Natural killer cell treated with Interleukin-12 subunit alpha and Interleukin-12 subunit beta and Interleukin-15 and Interleukin-18, amount 100 ng/mL, for 72 hours (primary cell): ENCODE measurements at regions not wholly inside any gene's neighbourhood (a gene's known extent, or its start where the extent isn't known, plus 50 kb on each side); places are given as distances from the start of the nearest gene placed in this dataset.

Experiments
- ATAC-seq, 2 donors: fragments of 150-1000 bp; cut with Tn5 transposase in 1 of 2; sonication (Bioruptor Pico), chemical (Tn5 transposase) in 1 of 2; 2 replicates each; pipeline ENCODE4 v1.10.0; 2021
- DNase-seq: peaks from one replicate; pipeline ENCODE4 v3.0.0; 2022; ENCODE audit warnings: low spot score
- H3K27ac Mint-ChIP-seq, 2 donors: 1 replicate in 1 of 2; 2 replicates in 1 of 2; pipeline ENCODE4 v1.8.0; 2022; ENCODE audit warnings: mixed read lengths in 2 of 2, mild to moderate bottlenecking in 1 of 2, moderate library complexity in 1 of 2
- H3K27me3 Mint-ChIP-seq, 2 donors: 1 replicate in 1 of 2; 2 replicates in 1 of 2; pipeline ENCODE4 v1.8.0; 2022; ENCODE audit warnings: mixed read lengths in 2 of 2
- H3K36me3 Mint-ChIP-seq: one replicate; pipeline ENCODE4 v1.8.0; 2022; ENCODE audit warnings: mixed read lengths
- H3K4me1 Mint-ChIP-seq, 2 donors: 1 replicate in 1 of 2; 2 replicates in 1 of 2; pipeline ENCODE4 v1.8.0; 2022; ENCODE audit warnings: low read depth in 2 of 2, mixed read lengths in 2 of 2, mild to moderate bottlenecking in 1 of 2
- H3K4me3 Mint-ChIP-seq: one replicate; pipeline ENCODE4 v1.8.0; 2022; ENCODE audit warnings: mixed read lengths
- H3K9me3 Mint-ChIP-seq: 2 replicates; pipeline ENCODE4 v1.8.0; 2022; ENCODE audit warnings: mixed read lengths

- DNase-seq (no peak), ATAC-seq (no peak)
- Mint-ChIP-seq H3K4me1 (no peaks in the 10 kb centered on the region), H3K27me3 (no peaks in the 10 kb centered on the region), H3K4me3 (no peak overlapping the region), H3K36me3 (no peaks in the 10 kb centered on the region), H3K27ac (no peak overlapping the region), H3K9me3 (peaks cover 19% of the 10 kb centered on the region)
These were observed 320.8 kb downstream of the MAP2K6 start for GRCh38 chr17:69735285-69735684.

GRCh38 chr17:69743091-69743490 lies 328.6 kb downstream of the MAP2K6 start:
- no peak overlapping the region for H3K4me3 Mint-ChIP-seq
- no peaks in the 10 kb centered on the region for H3K36me3 Mint-ChIP-seq
- no peak overlapping the region for H3K27ac Mint-ChIP-seq
- peaks cover 10% of the 10 kb centered on the region for H3K9me3 Mint-ChIP-seq
- H3K27me3 Mint-ChIP-seq: no peaks in the 10 kb centered on the region
- ATAC-seq (no peak), DNase-seq (no peak)
- no peaks in the 10 kb centered on the region for H3K4me1 Mint-ChIP-seq

GRCh38 chr17:69744512-69745070 lies 330.1 kb downstream of the MAP2K6 start:
- ATAC-seq (no peak), DNase-seq (no peak)
- no peak overlapping the region for H3K4me3 Mint-ChIP-seq
- H3K4me1 Mint-ChIP-seq: no peaks in the 10 kb centered on the region
- H3K27ac Mint-ChIP-seq: no peak overlapping the region
- H3K27me3 Mint-ChIP-seq: no peaks in the 10 kb centered on the region
- peaks cover under 1% of the 10 kb centered on the region for H3K9me3 Mint-ChIP-seq
- no peaks in the 10 kb centered on the region for H3K36me3 Mint-ChIP-seq

GRCh38 chr17:69749911-69750310 lies 325.1 kb upstream of the KCNJ16 start:
- DNase-seq (no peak), ATAC-seq (no peak)
- Mint-ChIP-seq H3K4me3 (no peak overlapping the region), H3K36me3 (no peaks in the 10 kb centered on the region), H3K9me3 (peaks cover 8% of the 10 kb centered on the region), H3K27ac (no peak overlapping the region), H3K27me3 (no peaks in the 10 kb centered on the region), H3K4me1 (no peaks in the 10 kb centered on the region)

GRCh38 chr17:69757688-69758430 lies 317.2 kb upstream of the KCNJ16 start:
- no peak for ATAC-seq
- Mint-ChIP-seq H3K27ac (no peak overlapping the region), H3K4me1 (no peaks in the 10 kb centered on the region), H3K36me3 (no peaks in the 10 kb centered on the region), H3K9me3 (peaks cover 6% of the 10 kb centered on the region), H3K4me3 (no peak overlapping the region), H3K27me3 (no peaks in the 10 kb centered on the region)
- DNase-seq: no peak

GRCh38 chr17:69760562-69760961 lies 314.5 kb upstream of the KCNJ16 start:
- Mint-ChIP-seq H3K4me1 (no peaks in the 10 kb centered on the region), H3K36me3 (no peaks in the 10 kb centered on the region), H3K9me3 (peaks cover 6% of the 10 kb centered on the region), H3K27ac (no peak overlapping the region), H3K27me3 (no peaks in the 10 kb centered on the region), H3K4me3 (no peak overlapping the region)
- no peak for ATAC-seq
- DNase-seq: no peak

GRCh38 chr17:69761011-69761410 lies 314.0 kb upstream of the KCNJ16 start:
- no peak for ATAC-seq
- Mint-ChIP-seq H3K9me3 (peaks cover 6% of the 10 kb centered on the region), H3K4me1 (no peaks in the 10 kb centered on the region), H3K27ac (no peak overlapping the region), H3K27me3 (no peaks in the 10 kb centered on the region), H3K36me3 (no peaks in the 10 kb centered on the region), H3K4me3 (no peak overlapping the region)
- DNase-seq: no peak

- Mint-ChIP-seq H3K9me3 (peaks cover 6% of the 10 kb centered on the region), H3K27me3 (no peaks in the 10 kb centered on the region), H3K4me1 (no peaks in the 10 kb centered on the region), H3K27ac (no peak overlapping the region), H3K36me3 (no peaks in the 10 kb centered on the region), H3K4me3 (no peak overlapping the region)
- DNase-seq (no peak), ATAC-seq (no peak)
These were observed 313.2 kb upstream of the KCNJ16 start for GRCh38 chr17:69761767-69762321.

GRCh38 chr17:69762359-69762758 lies 312.7 kb upstream of the KCNJ16 start:
- peaks cover 6% of the 10 kb centered on the region for H3K9me3 Mint-ChIP-seq

GRCh38 chr17:69762766-69763165 lies 312.3 kb upstream of the KCNJ16 start:
- Mint-ChIP-seq H3K27ac (no peak overlapping the region), H3K9me3 (peaks cover 6% of the 10 kb centered on the region), H3K36me3 (no peaks in the 10 kb centered on the region), H3K27me3 (no peaks in the 10 kb centered on the region), H3K4me3 (no peak overlapping the region), H3K4me1 (no peaks in the 10 kb centered on the region)
- DNase-seq (no peak), ATAC-seq (no peak)

More at GRCh38 chr17:69762359-69762758, 312.7 kb upstream of the KCNJ16 start:
- Mint-ChIP-seq H3K36me3 (no peaks in the 10 kb centered on the region), H3K27ac (no peak overlapping the region), H3K4me1 (no peaks in the 10 kb centered on the region), H3K4me3 (no peak overlapping the region), H3K27me3 (no peaks in the 10 kb centered on the region)
- ATAC-seq (no peak), DNase-seq (no peak)

- ATAC-seq: no peak
- Mint-ChIP-seq H3K9me3 (peaks cover 4% of the 10 kb centered on the region), H3K4me3 (no peak overlapping the region), H3K4me1 (no peaks in the 10 kb centered on the region), H3K27me3 (no peaks in the 10 kb centered on the region), H3K36me3 (no peaks in the 10 kb centered on the region), H3K27ac (no peak overlapping the region)
- DNase-seq: no peak
These were observed 311.5 kb upstream of the KCNJ16 start for GRCh38 chr17:69763503-69763902.

- peaks cover 3% of the 10 kb centered on the region for H3K9me3 Mint-ChIP-seq
- no peak for ATAC-seq
- no peaks in the 10 kb centered on the region for H3K4me1 Mint-ChIP-seq
- H3K27ac Mint-ChIP-seq: no peak overlapping the region
- H3K36me3 Mint-ChIP-seq: no peaks in the 10 kb centered on the region
- H3K4me3 Mint-ChIP-seq: no peak overlapping the region
- DNase-seq: no peak
- H3K27me3 Mint-ChIP-seq: no peaks in the 10 kb centered on the region
These were observed 310.9 kb upstream of the KCNJ16 start for GRCh38 chr17:69764146-69764545.

- peaks cover 0 to 9% of the 10 kb centered on the region in 2 donors for H3K27me3 Mint-ChIP-seq
- H3K36me3 Mint-ChIP-seq: no peaks in the 10 kb centered on the region
- no peak for ATAC-seq
- no peak overlapping the region for H3K4me3 Mint-ChIP-seq
- no peak overlapping the region for H3K27ac Mint-ChIP-seq
- H3K4me1 Mint-ChIP-seq: no peaks in the 10 kb centered on the region
- DNase-seq: no peak
- peaks cover 6% of the 10 kb centered on the region for H3K9me3 Mint-ChIP-seq
These were observed 306.0 kb upstream of the KCNJ16 start for GRCh38 chr17:69769050-69769449.

- no peak overlapping the region for H3K27ac Mint-ChIP-seq
- no peaks in the 10 kb centered on the region for H3K4me1 Mint-ChIP-seq
These were observed 301.9 kb upstream of the KCNJ16 start for GRCh38 chr17:69773081-69773480.

More at GRCh38 chr17:69773081-69773480, 301.9 kb upstream of the KCNJ16 start:
- Mint-ChIP-seq H3K36me3 (no peaks in the 10 kb centered on the region), H3K27me3 (peaks cover 0 to 9% of the 10 kb centered on the region in 2 donors), H3K9me3 (peaks cover 9% of the 10 kb centered on the region), H3K4me3 (no peak overlapping the region)
- DNase-seq: no peak
- ATAC-seq: no peak
